AG09319 (cell line): ENCODE measurements at regions not wholly inside any gene's neighbourhood (a gene's known extent, or its start where the extent isn't known, plus 50 kb on each side); places are given as distances from the start of the nearest gene placed in this dataset.

Experiments used
- DNase-seq: peaks from one replicate; pipeline ENCODE4 v3.0.0-alpha.2; 2010; ENCODE audit warnings: low read depth; ENCODE audit errors: extremely low read depth
- TF ChIP-seq, protein P1 (sequence below): IDR thresholded peaks from 2 replicates; pipeline ENCODE4 v1.5.1; 2011; ENCODE audit warnings: low read depth, mild to moderate bottlenecking, inconsistent platforms, low read length, moderate library complexity

DNA sequence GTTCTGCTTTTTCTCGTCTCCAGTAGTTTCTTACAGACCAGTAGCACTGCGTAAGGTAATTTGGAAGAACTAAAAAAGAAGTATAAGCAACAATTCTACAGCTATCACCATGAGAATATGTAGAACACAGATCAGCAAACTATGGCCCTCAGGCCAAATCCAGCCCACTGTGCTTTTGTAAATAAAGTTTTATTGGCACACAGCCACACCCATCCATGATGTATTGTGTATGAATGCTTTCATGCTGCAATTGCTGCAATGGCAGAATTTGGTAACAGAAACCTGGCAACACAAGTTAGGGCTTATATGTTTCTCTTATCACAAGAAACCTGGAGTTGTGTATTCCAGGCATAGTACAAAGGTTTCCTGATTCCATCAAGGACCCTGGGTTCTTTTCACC is 386.8 kb upstream of the TSHZ2 start:
- TF ChIP-seq, protein P1, sequence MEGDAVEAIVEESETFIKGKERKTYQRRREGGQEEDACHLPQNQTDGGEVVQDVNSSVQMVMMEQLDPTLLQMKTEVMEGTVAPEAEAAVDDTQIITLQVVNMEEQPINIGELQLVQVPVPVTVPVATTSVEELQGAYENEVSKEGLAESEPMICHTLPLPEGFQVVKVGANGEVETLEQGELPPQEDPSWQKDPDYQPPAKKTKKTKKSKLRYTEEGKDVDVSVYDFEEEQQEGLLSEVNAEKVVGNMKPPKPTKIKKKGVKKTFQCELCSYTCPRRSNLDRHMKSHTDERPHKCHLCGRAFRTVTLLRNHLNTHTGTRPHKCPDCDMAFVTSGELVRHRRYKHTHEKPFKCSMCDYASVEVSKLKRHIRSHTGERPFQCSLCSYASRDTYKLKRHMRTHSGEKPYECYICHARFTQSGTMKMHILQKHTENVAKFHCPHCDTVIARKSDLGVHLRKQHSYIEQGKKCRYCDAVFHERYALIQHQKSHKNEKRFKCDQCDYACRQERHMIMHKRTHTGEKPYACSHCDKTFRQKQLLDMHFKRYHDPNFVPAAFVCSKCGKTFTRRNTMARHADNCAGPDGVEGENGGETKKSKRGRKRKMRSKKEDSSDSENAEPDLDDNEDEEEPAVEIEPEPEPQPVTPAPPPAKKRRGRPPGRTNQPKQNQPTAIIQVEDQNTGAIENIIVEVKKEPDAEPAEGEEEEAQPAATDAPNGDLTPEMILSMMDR = no peak
- no peak for DNase-seq

DNA sequence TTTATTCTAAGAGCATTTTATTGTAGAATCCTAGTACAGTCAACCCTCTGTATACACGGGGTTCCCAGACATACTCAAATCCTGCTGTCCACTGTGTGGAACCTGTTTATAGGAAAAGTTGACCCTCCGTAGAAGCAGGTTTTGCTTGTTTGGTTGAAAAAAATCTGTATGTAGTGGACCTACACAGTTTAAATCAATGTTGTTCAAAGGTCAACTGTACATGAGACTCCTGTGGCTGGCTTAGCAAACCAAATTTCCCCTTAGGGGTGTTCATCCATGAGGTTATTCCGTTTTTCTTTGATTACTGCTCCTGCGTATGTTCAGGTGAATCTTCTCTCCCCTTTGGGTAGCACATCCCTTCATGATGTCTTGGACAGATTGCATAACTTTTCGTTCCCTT is 387.0 kb upstream of the ZFP64 start:
- TF ChIP-seq, protein P1 = no peak
- no peak for DNase-seq

DNA sequence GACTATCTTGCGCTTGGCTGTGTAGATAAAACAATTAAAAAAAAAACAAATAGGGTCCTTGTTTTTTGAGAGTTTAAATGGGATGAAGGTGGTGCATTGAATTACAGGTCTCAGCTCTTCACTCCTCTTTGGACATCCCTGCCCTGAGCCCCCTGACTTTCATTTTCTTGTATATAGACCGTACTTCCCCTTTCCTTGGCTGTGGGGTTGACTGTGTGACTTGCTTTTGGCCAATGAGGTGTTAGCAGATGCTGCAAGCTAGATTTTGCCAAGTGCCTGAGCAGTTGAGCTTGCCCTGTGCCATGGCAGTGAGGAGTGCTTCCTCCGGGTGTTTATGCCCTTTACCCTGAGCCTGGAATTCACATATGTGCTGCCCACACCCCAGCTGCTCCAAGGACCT is 386.1 kb upstream of the ZFP64 start:
- DNase-seq = no peak
- TF ChIP-seq, protein P1 = no peak

DNA sequence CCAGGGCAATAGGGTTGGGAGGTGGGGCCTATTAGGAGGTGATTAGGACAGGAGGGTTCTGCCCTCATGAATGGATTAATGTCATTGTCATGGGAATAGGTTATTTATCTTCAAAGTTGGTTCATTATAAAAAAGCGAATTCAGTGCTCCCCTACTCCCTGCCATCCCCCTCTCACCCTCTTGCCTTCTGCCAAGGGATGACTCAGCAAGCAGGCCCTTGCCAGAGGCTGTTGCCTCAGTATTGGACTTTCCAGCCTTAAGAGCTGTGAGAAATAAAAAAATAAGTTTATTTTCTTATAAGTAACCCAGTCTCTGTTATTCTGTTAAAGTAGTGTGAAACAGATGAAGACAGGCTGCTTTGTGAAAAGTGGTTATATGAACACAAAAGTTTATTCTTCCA is 381.1 kb upstream of the ZFP64 start:
- DNase-seq = no peak
- TF ChIP-seq, protein P1 = no peak

DNA sequence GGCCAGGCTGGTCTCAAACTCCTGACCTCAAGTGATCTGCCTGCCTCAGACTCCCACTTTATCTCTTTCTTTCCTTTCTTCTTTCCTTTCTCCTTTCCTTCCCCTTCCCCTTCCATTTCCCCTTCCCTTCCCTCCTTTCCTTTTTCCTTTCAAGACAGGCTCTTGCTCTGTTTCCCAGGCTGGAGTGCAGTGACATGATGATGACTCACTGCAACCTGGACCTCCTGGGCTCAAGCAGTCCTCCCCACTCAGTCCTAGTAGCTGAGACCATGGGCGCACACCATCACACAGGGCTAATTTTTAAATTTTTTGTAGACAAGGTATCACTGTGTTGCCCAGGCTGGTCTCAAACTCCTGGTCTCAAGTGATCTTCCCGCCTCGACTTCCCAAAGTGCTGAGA is 377.6 kb upstream of the ZFP64 start:
- DNase-seq = no peak

DNA sequence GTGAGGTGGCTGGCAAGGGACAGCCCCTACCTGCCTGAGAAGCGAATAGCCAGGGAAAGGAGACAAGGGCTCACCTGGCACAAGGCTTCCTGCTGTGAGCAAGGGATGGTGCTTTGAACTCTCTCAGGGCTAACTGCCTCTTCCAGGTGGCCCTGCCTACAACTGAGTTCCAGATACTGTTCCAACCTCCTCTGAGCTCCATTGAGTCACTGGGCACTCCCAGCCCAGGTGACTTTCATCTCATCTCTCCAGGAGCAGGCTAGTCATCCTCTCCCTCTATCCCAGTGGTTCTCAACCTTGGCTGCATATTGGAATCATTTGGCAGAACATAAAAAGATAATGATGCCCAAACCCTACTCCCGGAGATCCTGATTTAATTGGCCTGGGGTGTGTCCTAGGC is 374.0 kb upstream of the ZFP64 start:
- TF ChIP-seq, protein P1 = no peak
- DNase-seq = no peak

More for the DNA sequence above, 377.6 kb upstream of the ZFP64 start:
- TF ChIP-seq, protein P1 = no peak

DNA sequence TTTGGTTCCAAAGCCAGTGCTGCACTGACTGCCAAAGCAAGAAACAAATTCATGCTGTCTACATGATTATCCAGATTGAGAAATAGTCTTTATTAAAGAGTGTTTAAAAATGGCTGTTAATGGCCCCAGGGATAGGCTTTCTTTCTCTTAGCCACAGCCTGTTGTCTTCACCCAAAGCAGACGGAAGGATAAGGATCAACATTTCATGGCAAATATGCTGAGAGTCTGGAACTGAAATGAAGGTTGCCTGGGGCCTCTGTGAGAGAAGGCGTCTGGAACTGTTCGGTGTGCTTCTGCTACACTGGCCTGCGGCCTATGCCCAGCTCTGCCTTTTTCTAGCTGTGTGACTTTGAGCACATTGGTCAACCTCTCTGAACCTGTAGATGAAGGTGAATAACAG is 373.0 kb upstream of the ZFP64 start:
- no peak for DNase-seq
- TF ChIP-seq, protein P1 = no peak
